ENCODE measurements at regions not wholly inside any gene's neighbourhood (a gene's known extent, or its start where the extent isn't known, plus 50 kb on each side); places are given as distances from the start of the nearest gene placed in this dataset.

DNA sequence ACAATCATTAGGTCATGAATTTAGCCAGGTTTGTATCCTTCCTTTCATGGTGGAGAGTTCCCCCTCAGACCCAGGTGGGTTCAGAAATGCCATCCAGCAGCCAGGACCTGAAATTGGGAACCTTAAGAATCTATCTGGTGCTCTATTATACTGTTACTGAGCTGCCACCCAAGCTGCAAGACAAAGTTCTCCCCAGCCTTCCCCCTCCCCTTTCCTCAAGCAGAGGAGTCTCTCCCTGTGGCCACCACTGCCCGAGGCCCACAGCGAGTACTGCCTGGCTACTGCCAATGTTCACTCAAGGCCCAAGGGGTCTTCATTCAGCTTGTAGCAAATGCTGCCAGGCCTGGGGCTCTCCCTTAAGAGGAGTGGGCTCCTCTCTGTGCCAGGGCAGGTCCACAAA, 133.8 kb downstream of the TMEM38B start:
- H3K36me3 ChIP-seq, result no peaks in the 10 kb centered on the region

DNA sequence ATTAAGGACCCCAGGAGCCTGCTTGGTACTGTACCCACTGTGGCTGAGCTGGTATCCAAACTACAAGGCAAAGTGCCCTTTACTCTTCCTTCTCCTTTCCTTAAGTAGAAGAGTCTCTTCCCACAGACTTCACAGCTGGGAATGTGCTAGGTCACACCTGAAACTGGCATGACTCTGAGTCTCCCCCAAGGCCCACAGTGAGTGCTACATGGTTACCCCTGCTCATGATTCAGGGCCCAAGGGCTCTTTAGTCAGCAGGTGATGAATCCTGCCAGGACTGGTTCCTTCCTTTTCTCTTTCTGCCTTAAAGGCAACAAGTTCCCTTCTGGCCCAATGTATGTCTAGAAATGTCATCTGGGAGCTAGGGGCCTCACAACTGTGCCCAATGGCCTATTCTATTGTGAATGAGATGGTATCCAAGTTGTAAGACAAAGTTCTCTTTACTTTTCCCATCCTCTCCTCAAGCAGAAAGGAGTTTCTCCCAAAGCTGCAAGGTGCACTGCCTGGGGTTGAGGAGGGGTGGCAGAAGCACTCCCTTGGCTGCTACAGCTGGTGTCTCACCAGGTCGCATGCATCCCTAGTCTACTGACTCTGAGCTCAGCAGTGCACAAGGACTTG, 134.4 kb downstream of the TMEM38B start:
- no peak for DNase-seq (ENCODE audit: low read depth in 1 of 2, low spot score in 2 of 2)
- Histone ChIP-seq H3K4me1 (replicated peaks) (peaks cover 17% of the 10 kb centered on the region), H3K9me3 (replicated peaks) (no peaks in the 10 kb centered on the region), H3K36me3 (no peaks in the 10 kb centered on the region), H3K4me3 (no peak overlapping the region), H3K27me3 (replicated peaks) (no peaks in the 10 kb centered on the region), H3K27ac (no peak overlapping the region)

More for the DNA sequence above, 133.8 kb downstream of the TMEM38B start:
- H3K4me1 ChIP-seq (replicated peaks), result peaks cover 12% of the 10 kb centered on the region
- no peaks in the 10 kb centered on the region for H3K27me3 ChIP-seq (replicated peaks)
- no peak for DNase-seq (ENCODE audit: low read depth in 1 of 2, low spot score in 2 of 2)
- H3K27ac ChIP-seq, result no peak overlapping the region
- no peaks in the 10 kb centered on the region for H3K9me3 ChIP-seq (replicated peaks)
- H3K4me3 ChIP-seq, result no peak overlapping the region

DNA sequence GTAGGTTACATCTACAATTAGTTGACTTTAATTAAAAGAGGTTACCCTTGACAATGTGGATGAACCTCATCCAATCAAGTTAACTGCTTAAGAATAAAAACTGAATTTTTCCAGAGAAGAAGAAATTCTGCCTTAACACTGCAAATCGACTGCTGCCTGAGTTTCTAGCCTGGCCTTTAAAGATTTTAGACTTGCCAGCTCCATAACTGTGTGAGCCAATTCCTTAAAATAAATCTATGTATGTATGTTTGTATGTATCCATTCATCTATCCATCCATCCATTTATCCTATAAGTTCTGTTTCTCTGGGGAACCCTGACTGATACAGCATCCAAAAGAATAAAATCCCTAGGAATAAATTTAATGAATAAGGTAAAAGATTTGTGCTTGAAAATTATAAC, 136.1 kb downstream of the TMEM38B start:
- Histone ChIP-seq H3K9me3 (replicated peaks) (no peaks in the 10 kb centered on the region), H3K4me1 (replicated peaks) (peaks cover 21% of the 10 kb centered on the region), H3K27me3 (replicated peaks) (no peaks in the 10 kb centered on the region), H3K4me3 (no peak overlapping the region), H3K36me3 (no peaks in the 10 kb centered on the region), H3K27ac (no peak overlapping the region)
- no peak for DNase-seq (ENCODE audit: low read depth in 1 of 2, low spot score in 2 of 2)

DNA sequence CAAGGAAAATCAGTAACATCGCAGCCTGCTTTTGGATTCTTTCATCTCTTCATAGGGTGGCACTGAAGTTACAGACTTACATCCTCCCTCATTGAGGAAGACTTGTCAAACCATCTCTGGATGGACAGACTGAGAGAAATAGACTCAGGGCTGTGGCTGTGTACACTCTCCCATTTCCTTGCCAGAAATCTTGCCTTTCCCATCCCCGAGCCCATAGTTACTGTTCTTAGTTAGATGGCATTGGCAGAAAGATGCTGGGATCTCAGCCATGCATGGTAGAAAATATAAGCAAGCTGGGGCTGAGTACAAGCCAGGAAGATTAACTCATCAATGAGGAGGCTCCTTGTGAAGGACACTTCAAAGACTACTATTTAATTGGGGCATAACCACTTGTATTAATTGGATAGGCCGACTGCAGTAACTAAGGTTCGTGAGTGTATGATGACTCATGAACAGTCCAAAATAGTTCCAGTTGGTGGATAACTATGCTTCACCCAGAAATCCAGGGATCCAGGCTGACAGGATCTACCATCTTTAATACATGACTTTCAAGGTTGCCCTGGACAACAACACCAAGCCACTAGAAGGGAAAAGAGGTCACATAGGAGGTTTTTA, 137.9 kb downstream of the TMEM38B start:
- H3K27ac ChIP-seq, result peak overlapping the region; percentile 42
- peaks cover 28% of the 10 kb centered on the region for H3K4me1 ChIP-seq (replicated peaks)
- H3K27me3 ChIP-seq (replicated peaks), result no peaks in the 10 kb centered on the region
- H3K9me3 ChIP-seq (replicated peaks), result no peaks in the 10 kb centered on the region
- no peaks in the 10 kb centered on the region for H3K36me3 ChIP-seq
- no peak for DNase-seq (ENCODE audit: low read depth in 1 of 2, low spot score in 2 of 2)
- H3K4me3 ChIP-seq, result no peak overlapping the region

DNA sequence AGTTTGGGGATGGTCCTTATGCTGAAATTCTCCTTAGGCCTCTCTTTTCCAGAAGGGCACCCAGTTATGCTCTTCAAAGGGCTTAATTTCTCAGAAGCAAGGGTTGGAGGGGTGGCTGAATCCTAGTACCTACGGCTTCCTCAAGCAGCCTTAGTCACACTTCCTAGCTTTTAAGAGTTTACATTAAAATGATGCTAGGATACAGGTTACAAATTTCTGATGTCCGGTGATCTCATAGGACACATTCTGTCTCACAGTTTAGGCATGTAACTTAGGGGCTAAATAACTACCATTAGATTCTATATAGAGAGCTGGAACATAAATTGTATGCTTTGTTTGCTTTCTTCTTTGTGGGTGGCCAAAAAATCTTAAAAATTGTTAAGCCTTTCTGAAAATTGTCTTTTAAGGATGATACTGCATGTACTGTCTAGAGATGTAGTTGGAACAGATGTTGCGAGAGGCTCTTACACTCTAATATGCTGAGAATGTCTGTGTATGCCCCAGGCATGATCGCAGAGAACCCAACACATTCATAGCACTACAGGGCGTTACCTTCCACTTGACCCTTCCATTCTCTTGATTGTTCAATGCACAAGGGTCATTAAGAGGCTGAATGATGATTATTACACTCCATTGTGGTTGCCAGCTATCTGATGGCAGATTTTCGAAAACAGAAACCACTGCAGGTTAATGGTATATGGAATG, 139.1 kb downstream of the TMEM38B start:
- peak in 1 of 2 experiments; percentile 54 for DNase-seq (ENCODE audit: low read depth in 1 of 2, low spot score in 2 of 2)
- H3K4me1 ChIP-seq (replicated peaks), result peaks cover 35% of the 10 kb centered on the region
- no peaks in the 10 kb centered on the region for H3K36me3 ChIP-seq
- H3K9me3 ChIP-seq (replicated peaks), result no peaks in the 10 kb centered on the region
- H3K4me3 ChIP-seq, result no peak overlapping the region
- H3K27ac ChIP-seq, result peak overlapping the region; percentile 42
- no peaks in the 10 kb centered on the region for H3K27me3 ChIP-seq (replicated peaks)

DNA sequence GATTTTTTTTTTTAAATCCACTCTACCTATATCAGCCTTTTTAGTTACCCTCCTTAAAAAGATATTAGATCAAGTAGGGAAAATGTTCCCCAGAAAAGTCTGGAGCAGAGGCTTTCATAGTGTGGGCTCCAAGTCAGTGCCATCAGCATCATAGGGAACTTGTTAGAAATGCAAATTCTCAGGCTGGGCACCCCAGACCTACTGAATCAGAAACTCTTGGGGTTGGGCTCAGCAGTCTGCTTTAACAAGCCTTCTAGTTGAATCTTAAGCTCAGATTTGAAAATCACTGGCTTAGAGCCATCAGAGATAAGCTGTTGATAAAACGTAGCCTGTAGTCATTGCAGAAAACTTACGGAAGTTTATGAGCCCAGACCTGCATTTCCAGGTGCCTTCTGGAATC, 140.1 kb downstream of the TMEM38B start:
- Histone ChIP-seq H3K27ac (no peak overlapping the region), H3K4me3 (no peak overlapping the region), H3K36me3 (no peaks in the 10 kb centered on the region), H3K4me1 (replicated peaks) (peaks cover 35% of the 10 kb centered on the region), H3K27me3 (replicated peaks) (no peaks in the 10 kb centered on the region), H3K9me3 (replicated peaks) (no peaks in the 10 kb centered on the region)
- DNase-seq (ENCODE audit: low read depth in 1 of 2, low spot score in 2 of 2), result no peak

DNA sequence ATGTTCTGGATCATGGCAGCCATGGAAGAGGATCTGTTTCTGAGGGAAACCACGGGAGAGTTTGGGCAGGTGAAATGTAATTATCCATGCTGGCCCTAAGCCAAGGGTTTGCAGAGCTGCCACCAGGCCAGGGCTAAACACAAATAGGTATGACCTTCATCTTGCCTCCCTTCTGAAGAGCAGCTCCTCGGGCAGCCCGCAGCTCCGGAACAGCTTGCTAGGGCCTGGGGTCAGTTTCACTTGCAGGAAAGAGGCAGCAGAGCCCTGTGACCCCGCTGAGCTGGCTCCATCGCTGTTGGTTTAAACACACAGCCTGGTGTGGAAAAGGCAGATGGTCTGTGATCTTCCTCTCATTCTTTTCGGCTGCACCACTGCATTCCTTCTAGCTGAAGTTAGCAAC, 141.4 kb downstream of the TMEM38B start:
- Histone ChIP-seq H3K9me3 (replicated peaks) (no peaks in the 10 kb centered on the region), H3K27ac (no peak overlapping the region), H3K27me3 (replicated peaks) (no peaks in the 10 kb centered on the region), H3K4me1 (replicated peaks) (peaks cover 35% of the 10 kb centered on the region), H3K4me3 (no peak overlapping the region), H3K36me3 (no peaks in the 10 kb centered on the region)
- DNase-seq (ENCODE audit: low read depth in 1 of 2, low spot score in 2 of 2), result no peak

DNA sequence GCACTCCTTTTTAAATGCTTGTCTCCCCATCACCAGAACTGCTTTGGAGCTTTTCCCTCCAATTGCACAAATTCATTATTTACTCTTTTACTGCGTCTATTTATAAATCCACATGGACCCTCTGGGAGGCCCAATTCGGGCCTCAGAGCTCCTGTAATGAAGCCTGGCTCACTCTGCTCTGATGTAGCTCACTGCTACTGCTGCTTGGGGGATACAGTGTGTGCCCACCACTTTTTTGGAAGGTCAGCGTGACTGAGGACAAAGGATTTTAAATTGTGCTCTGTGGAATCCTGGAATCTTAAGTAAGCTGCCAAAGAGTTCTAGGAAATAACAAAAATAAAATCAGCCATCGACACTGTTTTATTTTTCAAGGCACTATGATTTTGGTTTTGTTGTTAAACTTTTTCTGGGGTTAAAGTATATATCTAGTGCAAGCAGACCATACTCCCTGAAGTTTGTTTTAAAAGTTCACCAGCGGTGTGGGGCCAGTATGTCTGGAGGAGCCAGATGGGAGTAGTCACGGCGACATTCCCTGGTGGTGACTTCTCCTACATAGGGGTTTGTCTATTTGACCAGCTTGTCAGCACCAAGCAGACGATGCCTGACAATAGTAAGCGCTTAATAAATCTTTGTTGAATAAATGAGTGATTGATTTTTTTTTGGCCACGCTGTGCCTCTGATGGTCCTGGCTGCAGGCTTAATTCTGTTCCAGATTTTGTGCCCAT, 142.8 kb downstream of the TMEM38B start:
- Histone ChIP-seq H3K4me3 (no peak overlapping the region), H3K4me1 (replicated peaks) (peaks cover 34% of the 10 kb centered on the region), H3K27ac (no peak overlapping the region), H3K9me3 (replicated peaks) (no peaks in the 10 kb centered on the region), H3K27me3 (replicated peaks) (no peaks in the 10 kb centered on the region), H3K36me3 (no peaks in the 10 kb centered on the region)
- DNase-seq (ENCODE audit: low read depth in 1 of 2, low spot score in 2 of 2), result no peak

DNA sequence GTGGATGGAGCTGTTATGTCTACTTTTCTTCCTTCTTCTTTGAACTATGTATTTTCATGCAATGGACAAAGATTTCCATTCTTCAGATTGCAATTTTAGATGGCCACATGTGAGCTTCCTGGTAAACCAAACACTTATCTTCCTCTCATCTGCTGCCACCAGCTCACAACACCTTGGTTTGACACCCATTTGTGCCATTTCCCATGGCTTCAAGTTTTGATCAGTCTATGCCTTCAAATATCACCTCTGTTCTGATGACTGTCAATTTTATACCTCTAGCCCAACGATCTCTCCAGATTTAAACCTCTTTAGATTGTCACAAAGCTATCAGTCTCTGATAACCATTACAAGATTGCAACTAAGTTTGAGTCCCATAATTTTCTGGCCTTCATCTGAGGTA, 147.2 kb downstream of the TMEM38B start:
- no peaks in the 10 kb centered on the region for H3K27me3 ChIP-seq (replicated peaks)
- no peak for DNase-seq (ENCODE audit: low read depth in 1 of 2, low spot score in 2 of 2)
- H3K9me3 ChIP-seq (replicated peaks), result no peaks in the 10 kb centered on the region
- peaks cover 13% of the 10 kb centered on the region for H3K4me1 ChIP-seq (replicated peaks)
- no peak overlapping the region for H3K4me3 ChIP-seq
- no peaks in the 10 kb centered on the region for H3K36me3 ChIP-seq
- no peak overlapping the region for H3K27ac ChIP-seq

DNA sequence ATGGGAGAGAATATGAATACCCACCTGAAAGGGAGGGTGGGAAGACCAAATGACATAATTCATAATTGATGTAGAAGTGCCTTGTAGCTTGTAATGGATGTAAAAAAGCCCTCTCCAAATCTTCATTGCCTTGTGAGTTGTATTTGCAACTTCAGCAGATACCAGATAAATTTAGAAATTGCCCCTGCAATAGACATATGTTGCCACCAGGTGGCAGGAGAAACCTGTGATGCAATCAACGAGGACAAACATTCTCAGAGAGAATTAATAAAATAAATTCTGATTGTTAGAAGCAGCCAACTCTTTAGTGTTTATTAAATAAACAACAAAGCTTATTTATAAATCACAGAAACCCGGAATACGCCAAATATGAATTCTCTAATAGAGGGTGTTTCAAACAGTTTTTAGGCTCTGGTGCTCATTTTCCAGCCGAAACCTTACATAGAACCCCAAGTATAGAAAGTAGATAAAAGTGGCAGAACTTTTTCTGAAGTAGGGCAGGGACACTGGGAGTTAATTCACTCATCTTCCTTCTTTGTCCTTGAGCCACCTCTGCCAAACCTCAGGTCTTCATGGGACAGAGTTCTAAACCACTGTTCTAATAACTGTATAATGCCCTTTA, 147.8 kb downstream of the TMEM38B start:
- Histone ChIP-seq H3K4me3 (no peak overlapping the region), H3K27ac (no peak overlapping the region), H3K36me3 (no peaks in the 10 kb centered on the region), H3K9me3 (replicated peaks) (no peaks in the 10 kb centered on the region), H3K27me3 (replicated peaks) (no peaks in the 10 kb centered on the region), H3K4me1 (replicated peaks) (peaks cover 8% of the 10 kb centered on the region)
- peak in 1 of 2 experiments; percentile 22 for DNase-seq (ENCODE audit: low read depth in 1 of 2, low spot score in 2 of 2)

DNA sequence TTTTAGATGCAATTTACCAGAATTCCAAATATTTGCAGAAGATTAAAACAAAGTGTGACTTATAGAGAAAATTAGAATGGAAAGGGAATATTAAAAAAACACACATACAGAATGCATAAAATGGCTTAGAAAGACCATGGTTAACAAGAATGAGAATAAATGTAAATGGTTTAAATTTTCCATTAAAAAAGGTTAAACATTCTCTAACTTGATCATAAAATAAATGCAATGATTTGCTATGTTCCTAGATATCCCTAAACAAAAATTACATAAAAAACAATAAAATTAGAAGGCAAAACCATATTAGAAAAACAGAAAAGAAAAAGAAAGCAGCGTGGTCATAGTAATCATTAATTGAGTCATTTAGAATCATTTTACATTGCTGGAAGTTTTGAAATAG, 152.5 kb downstream of the TMEM38B start:
- DNase-seq (ENCODE audit: low read depth in 1 of 2, low spot score in 2 of 2), result no peak
- Histone ChIP-seq H3K27me3 (replicated peaks) (no peaks in the 10 kb centered on the region), H3K4me3 (no peak overlapping the region), H3K9me3 (replicated peaks) (no peaks in the 10 kb centered on the region), H3K27ac (no peak overlapping the region), H3K4me1 (replicated peaks) (no peaks in the 10 kb centered on the region), H3K36me3 (no peaks in the 10 kb centered on the region)

DNA sequence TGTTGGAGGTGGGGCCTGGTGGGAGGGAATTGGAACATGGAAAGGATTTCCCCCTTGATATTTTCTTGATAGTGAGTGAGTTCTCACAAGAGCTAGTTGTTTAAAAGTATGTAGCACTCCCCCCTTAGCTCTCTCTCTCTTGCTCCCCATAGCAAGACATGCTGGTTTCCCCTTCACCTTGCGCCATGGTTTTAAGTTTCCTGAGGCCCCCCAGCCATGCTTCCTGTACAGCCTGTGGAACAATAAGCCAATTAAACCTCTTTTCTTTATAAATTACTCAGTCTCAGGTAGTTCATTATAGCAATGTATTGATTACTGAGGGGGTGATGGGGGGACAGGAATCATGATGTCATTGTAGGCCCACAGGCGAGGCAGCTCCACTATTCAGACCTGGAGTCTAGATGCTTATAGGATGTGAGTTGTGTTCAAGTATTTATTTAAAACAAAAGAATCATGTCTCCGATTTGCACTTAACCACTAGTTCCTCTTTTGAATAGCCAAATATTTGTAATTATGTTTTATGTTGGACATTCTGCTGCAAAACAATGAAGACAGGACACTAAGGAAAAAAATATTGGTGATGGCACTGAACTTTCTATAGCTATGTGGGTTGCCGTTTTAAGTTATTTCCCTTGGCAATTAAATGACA, 156.6 kb downstream of the TMEM38B start:
- H3K27ac ChIP-seq, result no peak overlapping the region
- H3K27me3 ChIP-seq (replicated peaks), result no peaks in the 10 kb centered on the region
- no peaks in the 10 kb centered on the region for H3K36me3 ChIP-seq

DNA sequence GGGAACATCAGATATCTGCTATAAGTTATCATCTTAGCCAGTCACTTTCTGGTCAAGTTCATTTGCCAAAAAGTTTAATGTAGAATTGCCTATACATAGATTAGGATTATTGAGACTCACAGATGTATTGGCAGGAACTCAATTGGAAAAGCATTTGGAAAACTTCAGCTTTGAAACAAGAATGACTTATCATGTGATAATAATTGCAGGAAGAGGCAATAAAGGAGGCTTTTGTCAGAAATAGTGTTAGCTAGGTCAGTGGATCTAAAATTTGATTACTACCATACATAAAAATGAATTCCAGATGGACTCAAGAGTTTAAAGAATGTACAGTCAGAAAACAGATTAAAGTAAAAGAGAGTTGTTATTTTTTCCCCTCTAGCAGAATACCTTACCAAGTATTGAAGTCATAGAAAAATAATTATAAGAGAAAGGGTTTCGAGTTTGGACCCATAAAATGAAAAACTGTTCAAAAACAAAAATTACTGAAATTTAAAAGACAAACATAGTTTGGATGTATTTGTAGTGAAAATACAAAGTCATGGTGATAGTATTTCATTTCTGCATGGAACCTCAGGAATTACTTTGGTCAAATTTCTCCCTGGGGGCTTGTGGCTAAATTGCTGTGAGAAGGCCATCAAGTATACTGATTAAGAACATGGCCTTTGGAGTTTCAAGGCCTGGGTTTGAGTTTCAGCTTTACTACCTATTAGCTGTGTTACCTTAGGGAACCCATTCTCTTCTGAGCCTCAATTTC, 159.9 kb downstream of the TMEM38B start:
- no peaks in the 10 kb centered on the region for H3K36me3 ChIP-seq
- H3K27me3 ChIP-seq (replicated peaks), result no peaks in the 10 kb centered on the region
- H3K4me1 ChIP-seq (replicated peaks), result no peaks in the 10 kb centered on the region
- no peak overlapping the region for H3K4me3 ChIP-seq
- no peaks in the 10 kb centered on the region for H3K9me3 ChIP-seq (replicated peaks)
- no peak for DNase-seq (ENCODE audit: low read depth in 1 of 2, low spot score in 2 of 2)
- H3K27ac ChIP-seq, result no peak overlapping the region

More for the DNA sequence above, 156.6 kb downstream of the TMEM38B start:
- Histone ChIP-seq H3K9me3 (replicated peaks) (no peaks in the 10 kb centered on the region), H3K4me3 (no peak overlapping the region), H3K4me1 (replicated peaks) (no peaks in the 10 kb centered on the region)
- no peak for DNase-seq (ENCODE audit: low read depth in 1 of 2, low spot score in 2 of 2)
